Prostate gland (tissue), 2 donors: ENCODE measurements at regions not wholly inside any gene's neighbourhood (a gene's known extent, or its start where the extent isn't known, plus 50 kb on each side); places are given as distances from the start of the nearest gene placed in this dataset.

Experiments used
- DNase-seq: peaks from one replicate; pipeline ENCODE4 v3.0.0-alpha.2; 2019; ENCODE audit warnings: low spot score
- H3K27ac ChIP-seq, 2 donors: fragments of 200-600 bp; sonication (generic); 2 replicates each; pipeline ENCODE4 v1.5.1; 2017 to 2019
- H3K27me3 ChIP-seq: fragments of 200-600 bp; sonication (generic); replicated peaks from 2 replicates; pipeline ENCODE4 v1.5.1; 2019; ENCODE audit not compliant: insufficient read depth
- H3K36me3 ChIP-seq, 2 donors: fragments of 200-600 bp; sonication (generic); 1 replicate in 1 of 2; 2 replicates in 1 of 2; pipeline versions ENCODE4 v1.5.1 to v1.8.1; 2017 to 2019
- H3K4me1 ChIP-seq: fragments of 200-600 bp; sonication (generic); replicated peaks from 2 replicates; pipeline ENCODE4 v1.5.1; 2019
- H3K4me3 ChIP-seq, 2 donors: fragments of 200-600 bp; sonication (generic); 2 replicates each; pipeline ENCODE4 v1.5.1; 2017 to 2019
- H3K9me3 ChIP-seq: fragments of 200-600 bp; sonication (generic); 2 replicates; pipeline ENCODE4 v1.5.1; 2017
- POLR2A ChIP-seq: fragments of 450-650 bp; IDR thresholded peaks from one replicate; pipeline ENCODE4 v1.6.1; 2016; ENCODE audit warnings: antibody characterized with exemption, mild to moderate bottlenecking
- POLR2AphosphoS5 ChIP-seq: sonication (generic); formaldehyde crosslinking; IDR thresholded peaks from one replicate; pipeline ENCODE4 v1.6.1; 2017; ENCODE audit warnings: antibody characterized with exemption
- WGBS: methylation state at CpG from one replicate; pipeline ENCODE4 v1.1.5; 2018; 5-methylcytosine and 5-hydroxymethylcytosine counted together
- intact Hi-C: fragments of 100-400 bp; cut with DNase I; formaldehyde crosslinking; loops from one replicate; pipeline ENCODE4 v1.14.2; 2022
- TF ChIP-seq, protein P1 (sequence below), 4 experiments: fragments of 200-600 bp in 2 of 4; fragments of 450-650 bp in 2 of 4; sonication (generic) in 2 of 4; IDR thresholded peaks; 1 replicate in 3 of 4; 2 replicates in 1 of 4; pipeline ENCODE4 v1.5.1; 2016 to 2019; ENCODE audit warnings: antibody characterized with exemption in 4 of 4, mild to moderate bottlenecking in 2 of 4, moderate library complexity in 2 of 4

DNA sequence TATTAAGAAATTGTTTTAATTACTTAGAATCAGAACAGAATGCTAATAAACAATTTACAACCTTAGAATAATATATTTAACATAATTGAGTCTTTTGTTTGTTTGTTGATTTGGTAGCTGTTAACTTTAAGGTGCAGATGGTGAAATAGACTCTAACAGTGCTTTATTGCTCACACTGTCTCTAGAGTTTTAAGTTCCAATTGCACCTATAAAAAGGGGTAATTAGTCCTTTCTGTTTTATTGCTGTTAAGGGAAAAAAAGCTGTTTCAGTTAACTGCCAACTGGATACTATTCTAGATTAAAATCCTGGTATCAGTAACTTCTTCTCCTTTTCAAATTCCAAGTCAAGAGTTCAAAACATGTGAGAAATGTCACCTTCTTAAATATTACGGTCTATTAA lies 197.6 kb upstream of the TMPRSS15 start:
- TF ChIP-seq POLR2AphosphoS5 (no peak), POLR2A (no peak)
- TF ChIP-seq, protein P1, sequence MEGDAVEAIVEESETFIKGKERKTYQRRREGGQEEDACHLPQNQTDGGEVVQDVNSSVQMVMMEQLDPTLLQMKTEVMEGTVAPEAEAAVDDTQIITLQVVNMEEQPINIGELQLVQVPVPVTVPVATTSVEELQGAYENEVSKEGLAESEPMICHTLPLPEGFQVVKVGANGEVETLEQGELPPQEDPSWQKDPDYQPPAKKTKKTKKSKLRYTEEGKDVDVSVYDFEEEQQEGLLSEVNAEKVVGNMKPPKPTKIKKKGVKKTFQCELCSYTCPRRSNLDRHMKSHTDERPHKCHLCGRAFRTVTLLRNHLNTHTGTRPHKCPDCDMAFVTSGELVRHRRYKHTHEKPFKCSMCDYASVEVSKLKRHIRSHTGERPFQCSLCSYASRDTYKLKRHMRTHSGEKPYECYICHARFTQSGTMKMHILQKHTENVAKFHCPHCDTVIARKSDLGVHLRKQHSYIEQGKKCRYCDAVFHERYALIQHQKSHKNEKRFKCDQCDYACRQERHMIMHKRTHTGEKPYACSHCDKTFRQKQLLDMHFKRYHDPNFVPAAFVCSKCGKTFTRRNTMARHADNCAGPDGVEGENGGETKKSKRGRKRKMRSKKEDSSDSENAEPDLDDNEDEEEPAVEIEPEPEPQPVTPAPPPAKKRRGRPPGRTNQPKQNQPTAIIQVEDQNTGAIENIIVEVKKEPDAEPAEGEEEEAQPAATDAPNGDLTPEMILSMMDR (IDR thresholded peaks at IDR 0.05), result no peak
- no peak for DNase-seq
- Histone ChIP-seq H3K27ac (no peak overlapping the region), H3K4me3 (no peak overlapping the region), H3K36me3 (no peaks in the 10 kb centered on the region), H3K27me3 (no peaks in the 10 kb centered on the region), H3K9me3 (no peaks in the 10 kb centered on the region), H3K4me1 (no peaks in the 10 kb centered on the region)
- intact Hi-C loops, result no loop called here
- 80% methylated on average over 1 of the region's 1 CpG for WGBS

GRCh38 chr21:18602711-18603110 lies 199.1 kb upstream of the TMPRSS15 start:
- no peak overlapping the region for H3K4me3 ChIP-seq
- intact Hi-C loops, result no loop called here
- WGBS, result 69% methylated on average over 3 of the region's 3 CpGs

DNA sequence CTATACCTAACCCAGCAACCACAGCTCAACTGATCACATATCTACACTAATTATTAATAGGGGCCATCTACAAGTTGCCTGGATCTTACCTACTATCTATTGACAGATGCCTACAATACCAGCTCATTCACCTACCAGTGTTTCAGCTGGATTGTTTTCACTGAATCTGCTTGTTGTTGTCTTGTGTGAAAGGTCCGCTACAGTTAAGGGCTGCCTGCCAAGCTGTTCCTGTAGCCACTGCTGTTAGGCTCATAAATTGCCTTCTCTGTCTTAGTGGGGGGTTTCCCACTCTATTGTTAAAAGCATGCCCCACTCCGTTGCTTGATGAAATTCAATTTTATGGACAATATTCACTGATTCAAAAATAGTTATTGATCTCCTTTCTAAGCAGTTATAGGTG lies 199.7 kb upstream of the TMPRSS15 start:
- Histone ChIP-seq H3K4me1 (no peaks in the 10 kb centered on the region), H3K4me3 (no peak overlapping the region), H3K27me3 (no peaks in the 10 kb centered on the region), H3K27ac (no peak overlapping the region), H3K36me3 (no peaks in the 10 kb centered on the region), H3K9me3 (no peaks in the 10 kb centered on the region)
- 14% methylated on average over 2 of the region's 2 CpGs for WGBS
- TF ChIP-seq POLR2AphosphoS5 (no peak), POLR2A (no peak)
- TF ChIP-seq, protein P1 (IDR thresholded peaks at IDR 0.05), result no peak
- intact Hi-C loops, result no loop called here
- no peak for DNase-seq

More at GRCh38 chr21:18602711-18603110, 199.1 kb upstream of the TMPRSS15 start:
- H3K9me3 ChIP-seq, result no peaks in the 10 kb centered on the region
- DNase-seq, result no peak
- no peaks in the 10 kb centered on the region for H3K4me1 ChIP-seq
- H3K27ac ChIP-seq, result no peak overlapping the region
- no peak for TF ChIP-seq POLR2AphosphoS5
- no peak for TF ChIP-seq POLR2A
- TF ChIP-seq, protein P1 (IDR thresholded peaks at IDR 0.05), result no peak
- H3K27me3 ChIP-seq, result no peaks in the 10 kb centered on the region
- no peaks in the 10 kb centered on the region for H3K36me3 ChIP-seq

DNA sequence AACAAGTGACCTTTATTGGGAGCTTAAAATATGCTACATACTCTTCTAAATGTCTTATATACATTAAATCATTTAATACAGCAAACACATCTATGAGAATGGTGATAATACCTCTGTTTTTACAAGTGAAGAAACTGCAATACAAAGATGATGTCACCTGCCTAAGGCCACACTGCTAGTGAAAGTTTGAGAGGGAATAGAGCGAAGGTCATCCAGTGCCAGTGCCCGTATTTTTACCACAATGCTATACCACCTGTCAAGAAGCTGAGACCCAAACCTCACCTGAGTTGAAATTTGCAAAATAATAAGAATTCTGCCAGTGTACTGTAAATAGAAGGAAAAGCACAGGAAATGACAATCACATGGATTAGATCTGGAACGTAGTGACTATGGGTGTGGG lies 200.4 kb upstream of the TMPRSS15 start:
- DNase-seq, result no peak
- Histone ChIP-seq H3K27me3 (no peaks in the 10 kb centered on the region), H3K9me3 (no peaks in the 10 kb centered on the region), H3K4me3 (no peak overlapping the region), H3K4me1 (no peaks in the 10 kb centered on the region), H3K27ac (no peak overlapping the region), H3K36me3 (no peaks in the 10 kb centered on the region)
- intact Hi-C loops, result no loop called here
- TF ChIP-seq, protein P1 (IDR thresholded peaks at IDR 0.05), result no peak
- no peak for TF ChIP-seq POLR2AphosphoS5
- no peak for TF ChIP-seq POLR2A
- WGBS, result 64% methylated on average over 3 of the region's 3 CpGs

DNA sequence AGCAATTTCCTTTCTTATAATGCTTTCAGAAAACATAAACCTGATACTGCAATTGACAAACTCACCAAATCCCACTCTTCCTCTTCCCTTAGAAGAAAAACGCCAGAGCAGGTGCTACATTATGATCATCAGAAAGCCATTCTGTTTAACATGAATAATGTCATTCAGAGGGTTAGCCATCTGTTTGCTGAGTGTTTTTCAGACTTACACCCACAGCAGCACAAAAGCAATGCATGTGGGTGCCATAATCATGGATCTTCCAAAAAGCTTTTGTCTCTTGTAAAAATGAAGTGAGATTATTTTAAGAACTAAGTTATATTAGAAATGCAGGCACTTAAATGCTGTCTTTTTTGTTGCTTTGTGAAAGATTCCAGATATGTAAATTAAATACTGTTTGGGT lies 204.6 kb upstream of the TMPRSS15 start:
- H3K4me1 ChIP-seq, result no peaks in the 10 kb centered on the region
- no peak overlapping the region for H3K27ac ChIP-seq
- no peak for TF ChIP-seq POLR2A
- TF ChIP-seq POLR2AphosphoS5, result no peak
- TF ChIP-seq, protein P1 (IDR thresholded peaks at IDR 0.05), result no peak
- WGBS, result 34% methylated on average over 1 of the region's 1 CpG
- no peaks in the 10 kb centered on the region for H3K27me3 ChIP-seq
- H3K9me3 ChIP-seq, result no peaks in the 10 kb centered on the region
- H3K4me3 ChIP-seq, result no peak overlapping the region
- H3K36me3 ChIP-seq, result no peaks in the 10 kb centered on the region
- no peak for DNase-seq
- intact Hi-C loops, result no loop called here
